H9 (cell line): ENCODE measurements at regions not wholly inside any gene's neighbourhood (a gene's known extent, or its start where the extent isn't known, plus 50 kb on each side); places are given as distances from the start of the nearest gene placed in this dataset.

Experiments
- DNase-seq: peaks from one replicate; pipeline ENCODE4 v3.0.0-alpha.2; 2017
- H2AFZ ChIP-seq: one replicate; pipeline ENCODE4 v1.6.1; 2013; ENCODE audit warnings: mild to moderate bottlenecking, low read length, control low read depth, moderate library complexity
- H2AK5ac ChIP-seq: 2 replicates; pipeline ENCODE4 v1.6.1; 2013; ENCODE audit warnings: low read length, control low read depth, mixed read lengths; ENCODE audit not compliant: insufficient read length
- H2BK120ac ChIP-seq: one replicate; pipeline ENCODE4 v1.6.1; 2013; ENCODE audit warnings: low read depth, mild to moderate bottlenecking, low read length, control low read depth, inconsistent platforms; ENCODE audit not compliant: poor library complexity, severe bottlenecking
- H2BK12ac ChIP-seq: 2 replicates; pipeline ENCODE4 v1.6.1; 2013; ENCODE audit warnings: low read length, control low read depth, mixed read lengths, low read depth; ENCODE audit not compliant: insufficient read length
- H2BK15ac ChIP-seq: 2 replicates; pipeline ENCODE4 v1.6.1; 2013; ENCODE audit warnings: low read depth, low read length, control low read depth
- H2BK20ac ChIP-seq: one replicate; pipeline ENCODE4 v1.6.1; 2013; ENCODE audit warnings: low read depth, mild to moderate bottlenecking, low read length, control low read depth, inconsistent platforms; ENCODE audit not compliant: poor library complexity, severe bottlenecking
- H2BK5ac ChIP-seq: 2 replicates; pipeline ENCODE4 v1.6.1; 2013; ENCODE audit warnings: low read length, control low read depth, mixed read lengths; ENCODE audit not compliant: insufficient read length
- H3K14ac ChIP-seq: 2 replicates; pipeline ENCODE4 v1.6.1; 2013; ENCODE audit warnings: low read length, control low read depth; ENCODE audit not compliant: insufficient read depth
- H3K18ac ChIP-seq: 2 replicates; pipeline ENCODE4 v1.6.1; 2013; ENCODE audit warnings: low read depth, mild to moderate bottlenecking, mixed read lengths, low read length, control low read depth; ENCODE audit not compliant: insufficient read length
- H3K23ac ChIP-seq: 2 replicates; pipeline ENCODE4 v1.6.1; 2013; ENCODE audit warnings: low read length, control low read depth, mixed read lengths, low read depth; ENCODE audit not compliant: insufficient read length
- H3K23me2 ChIP-seq: 2 replicates; pipeline ENCODE4 v1.6.1; 2013; ENCODE audit warnings: low read depth, mild to moderate bottlenecking, mixed read lengths, low read length, control low read depth; ENCODE audit not compliant: insufficient read length, poor library complexity, severe bottlenecking
- H3K27ac ChIP-seq: 2 replicates; pipeline ENCODE4 v1.5.1; 2013; ENCODE audit warnings: low read length, control low read depth, mixed read lengths, low read depth; ENCODE audit not compliant: insufficient read length
- H3K27me3 ChIP-seq: 2 replicates; pipeline ENCODE4 v1.6.1; 2013; ENCODE audit warnings: low read length, control low read depth, inconsistent platforms; ENCODE audit not compliant: insufficient read depth
- H3K4ac ChIP-seq: 2 replicates; pipeline ENCODE4 v1.6.1; 2013; ENCODE audit warnings: low read depth, mild to moderate bottlenecking, control low read depth, inconsistent platforms, low read length, moderate library complexity
- H3K4me1 ChIP-seq: 2 replicates; pipeline ENCODE4 v1.6.1; 2013; ENCODE audit warnings: low read length, control low read depth, inconsistent platforms; ENCODE audit not compliant: insufficient read depth
- H3K4me2 ChIP-seq: 2 replicates; pipeline ENCODE4 v1.6.1; 2013; ENCODE audit warnings: low read length, control low read depth, mixed read lengths; ENCODE audit not compliant: insufficient read length, insufficient read depth
- H3K56ac ChIP-seq: 2 replicates; pipeline ENCODE4 v1.6.1; 2013; ENCODE audit warnings: low read depth, mild to moderate bottlenecking, mixed read lengths, low read length, control low read depth; ENCODE audit not compliant: insufficient read length
- H3K79me1 ChIP-seq: 2 replicates; pipeline ENCODE4 v1.6.1; 2013; ENCODE audit warnings: low read depth, mild to moderate bottlenecking, moderate library complexity, low read length, control low read depth, inconsistent platforms; ENCODE audit not compliant: insufficient read depth, poor library complexity, severe bottlenecking
- H3K79me2 ChIP-seq: 2 replicates; pipeline ENCODE4 v1.6.1; 2013; ENCODE audit warnings: low read length, control low read depth, inconsistent platforms; ENCODE audit not compliant: insufficient read depth
- H3K9ac ChIP-seq: 2 replicates; pipeline ENCODE4 v1.6.1; 2013; ENCODE audit warnings: low read length, control low read depth, mixed read lengths; ENCODE audit not compliant: insufficient read length; ENCODE audit errors: extremely low read depth
- H3K9me3 ChIP-seq: one replicate; pipeline ENCODE4 v1.6.1; 2013; ENCODE audit warnings: low read depth, low read length, inconsistent platforms; ENCODE audit not compliant: control insufficient read depth
- H3T11ph ChIP-seq: one replicate; pipeline ENCODE4 v1.6.1; 2013; ENCODE audit warnings: mild to moderate bottlenecking, low read length, control low read depth, inconsistent platforms
- H4K20me1 ChIP-seq: one replicate; pipeline ENCODE4 v1.6.1; 2013; ENCODE audit not compliant: control insufficient read depth, insufficient read length, insufficient read depth
- H4K5ac ChIP-seq: 2 replicates; pipeline ENCODE4 v1.6.1; 2013; ENCODE audit warnings: low read depth, mild to moderate bottlenecking, mixed read lengths, low read length, control low read depth; ENCODE audit not compliant: insufficient read length
- H4K8ac ChIP-seq: replicated peaks from 2 replicates; pipeline ENCODE4 v1.6.1; 2013; ENCODE audit warnings: low read length, control low read depth, mixed read lengths, low read depth; ENCODE audit not compliant: insufficient read length
- H4K91ac ChIP-seq: 2 replicates; pipeline ENCODE4 v1.6.1; 2013; ENCODE audit warnings: low read depth, mild to moderate bottlenecking, moderate library complexity, mixed read lengths, low read length, control low read depth; ENCODE audit not compliant: insufficient read length
- H3K27ac Mint-ChIP-seq, 3 experiments: 2 replicates in 2 of 3; 3 replicates in 1 of 3; pipeline ENCODE4 v1.8.0; 2020 to 2021; ENCODE audit warnings: mixed read lengths in 3 of 3, mild to moderate bottlenecking in 1 of 3, moderate library complexity in 1 of 3
- H3K27me3 Mint-ChIP-seq: 2 replicates; pipeline ENCODE4 v1.8.0; 2021; ENCODE audit warnings: low read depth, mild to moderate bottlenecking, moderate library complexity, mixed read lengths
- H3K36me3 Mint-ChIP-seq, 3 experiments: 2 replicates in 2 of 3; 3 replicates in 1 of 3; pipeline ENCODE4 v1.8.0; 2020 to 2021; ENCODE audit warnings: low read depth in 3 of 3, mixed read lengths in 3 of 3; ENCODE audit not compliant: insufficient read depth in 1 of 3
- H3K4me1 Mint-ChIP-seq, 2 experiments: 2 replicates each; pipeline ENCODE4 v1.8.0; 2020; ENCODE audit warnings: mixed read lengths in 2 of 2
- H3K4me3 Mint-ChIP-seq, 2 experiments: 2 replicates in 1 of 2; 3 replicates in 1 of 2; pipeline ENCODE4 v1.8.0; 2020 to 2021; ENCODE audit warnings: mild to moderate bottlenecking in 2 of 2, mixed read lengths in 2 of 2, moderate library complexity in 1 of 2
- H3K9me3 Mint-ChIP-seq, 2 experiments: 2 replicates in 1 of 2; 3 replicates in 1 of 2; pipeline ENCODE4 v1.8.0; 2020; ENCODE audit warnings: mild to moderate bottlenecking in 2 of 2, mixed read lengths in 2 of 2, moderate library complexity in 1 of 2
- WGBS: extraction: QIAGEN DNeasy Blood & Tissue Kit; methylation state at CpG from one replicate; pipeline ENCODE4 v1.1.7; 2013; ENCODE audit warnings: missing lambda C conversion rate, low lambda C conversion rate, mixed read lengths; ENCODE audit not compliant: insufficient read length; ENCODE audit errors: extremely low coverage; 5-methylcytosine and 5-hydroxymethylcytosine counted together
- TF ChIP-seq, protein P1 (sequence below): fragments of 200-600 bp; sonication (generic); conservative IDR thresholded peaks from 3 replicates; pipeline ENCODE4 v1.8.0; 2021; ENCODE audit warnings: antibody characterized with exemption, mild to moderate bottlenecking

DNA sequence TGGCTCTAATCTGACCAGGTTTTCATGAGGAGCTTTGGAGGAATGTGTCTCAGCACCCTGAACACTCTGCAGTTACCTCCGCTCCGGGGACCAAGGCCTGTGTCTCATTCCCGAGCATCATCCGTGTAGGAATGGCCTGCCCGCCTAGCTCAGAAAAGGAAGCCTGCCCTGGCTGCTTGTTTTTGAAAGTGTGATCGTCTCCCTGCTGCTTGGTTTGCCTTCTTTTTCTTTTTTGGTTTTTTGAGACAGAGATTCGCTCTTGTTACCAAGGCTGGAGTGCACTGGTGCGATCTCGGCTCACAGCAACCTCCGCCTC, 73.3 kb downstream of the CRLF2 start:
- no peaks in the 10 kb centered on the region for H3K79me2 ChIP-seq
- no peak overlapping the region for H3K27ac Mint-ChIP-seq
- H3K27ac ChIP-seq = no peak overlapping the region
- no peak for DNase-seq
- H2BK15ac ChIP-seq = no peak overlapping the region
- no peak overlapping the region for H3K56ac ChIP-seq
- TF ChIP-seq, protein P1, sequence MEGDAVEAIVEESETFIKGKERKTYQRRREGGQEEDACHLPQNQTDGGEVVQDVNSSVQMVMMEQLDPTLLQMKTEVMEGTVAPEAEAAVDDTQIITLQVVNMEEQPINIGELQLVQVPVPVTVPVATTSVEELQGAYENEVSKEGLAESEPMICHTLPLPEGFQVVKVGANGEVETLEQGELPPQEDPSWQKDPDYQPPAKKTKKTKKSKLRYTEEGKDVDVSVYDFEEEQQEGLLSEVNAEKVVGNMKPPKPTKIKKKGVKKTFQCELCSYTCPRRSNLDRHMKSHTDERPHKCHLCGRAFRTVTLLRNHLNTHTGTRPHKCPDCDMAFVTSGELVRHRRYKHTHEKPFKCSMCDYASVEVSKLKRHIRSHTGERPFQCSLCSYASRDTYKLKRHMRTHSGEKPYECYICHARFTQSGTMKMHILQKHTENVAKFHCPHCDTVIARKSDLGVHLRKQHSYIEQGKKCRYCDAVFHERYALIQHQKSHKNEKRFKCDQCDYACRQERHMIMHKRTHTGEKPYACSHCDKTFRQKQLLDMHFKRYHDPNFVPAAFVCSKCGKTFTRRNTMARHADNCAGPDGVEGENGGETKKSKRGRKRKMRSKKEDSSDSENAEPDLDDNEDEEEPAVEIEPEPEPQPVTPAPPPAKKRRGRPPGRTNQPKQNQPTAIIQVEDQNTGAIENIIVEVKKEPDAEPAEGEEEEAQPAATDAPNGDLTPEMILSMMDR = no peak
- H3K27me3 ChIP-seq = no peaks in the 10 kb centered on the region
- no peak overlapping the region for H2AK5ac ChIP-seq
- H2BK20ac ChIP-seq = no peak overlapping the region
- no peaks in the 10 kb centered on the region for H3K9me3 ChIP-seq
- H3K79me1 ChIP-seq = no peaks in the 10 kb centered on the region
- H3T11ph ChIP-seq = no peak overlapping the region
- H4K8ac ChIP-seq = no peak overlapping the region
- H4K20me1 ChIP-seq = no peaks in the 10 kb centered on the region
- no peak overlapping the region for H2AFZ ChIP-seq
- H3K4me2 ChIP-seq = no peak overlapping the region
- H3K23me2 ChIP-seq = no peaks in the 10 kb centered on the region
- H3K36me3 Mint-ChIP-seq = peaks cover 0 to 7% (median 0%) of the 10 kb centered on the region in 3 experiments; a peak in 2 of 7 replicates
- no peak overlapping the region for H2BK5ac ChIP-seq
- no peak overlapping the region for H3K18ac ChIP-seq
- no peak overlapping the region for H3K4ac ChIP-seq
- peak overlapping the region; percentile 65; the same call in 1 of the 2 replicates for H3K14ac ChIP-seq
- no peak overlapping the region for H2BK120ac ChIP-seq
- no peaks in the 10 kb centered on the region for H3K4me1 ChIP-seq
- peaks cover 7 to 8% of the 10 kb centered on the region in 2 experiments for H3K4me1 Mint-ChIP-seq
- no CpG with 5 or more reads among the region's 10 CpGs for WGBS
- H3K9ac ChIP-seq = no peak overlapping the region
- H3K23ac ChIP-seq = no peak overlapping the region
- H2BK12ac ChIP-seq = no peak overlapping the region
- no peak overlapping the region for H4K5ac ChIP-seq
- H3K4me3 Mint-ChIP-seq = no peak overlapping the region
- peaks cover 3% of the 10 kb centered on the region; the same call in 1 of the 2 replicates for H3K27me3 Mint-ChIP-seq
- H4K91ac ChIP-seq = no peak overlapping the region
- peaks cover 4 to 6% of the 10 kb centered on the region in 2 experiments; a peak in 2 of 5 replicates for H3K9me3 Mint-ChIP-seq
